IPS-11a (cell line): ENCODE measurements at regions not wholly inside any gene's neighbourhood (a gene's known extent, or its start where the extent isn't known, plus 50 kb on each side); places are given as distances from the start of the nearest gene placed in this dataset.

Experiments
- H3K4me3 ChIP-seq: one replicate; pipeline ENCODE4 v1.5.1; 2013; ENCODE audit warnings: low read depth, low read length, control low read depth

- H3K4me3 ChIP-seq = no peak overlapping the region
Observed at GRCh38 chr6:125489579-125490285, 188.0 kb upstream of the HDDC2 start.

GRCh38 chr6:125491860-125492618 lies 190.3 kb upstream of the HDDC2 start:
- no peak overlapping the region for H3K4me3 ChIP-seq

DNA sequence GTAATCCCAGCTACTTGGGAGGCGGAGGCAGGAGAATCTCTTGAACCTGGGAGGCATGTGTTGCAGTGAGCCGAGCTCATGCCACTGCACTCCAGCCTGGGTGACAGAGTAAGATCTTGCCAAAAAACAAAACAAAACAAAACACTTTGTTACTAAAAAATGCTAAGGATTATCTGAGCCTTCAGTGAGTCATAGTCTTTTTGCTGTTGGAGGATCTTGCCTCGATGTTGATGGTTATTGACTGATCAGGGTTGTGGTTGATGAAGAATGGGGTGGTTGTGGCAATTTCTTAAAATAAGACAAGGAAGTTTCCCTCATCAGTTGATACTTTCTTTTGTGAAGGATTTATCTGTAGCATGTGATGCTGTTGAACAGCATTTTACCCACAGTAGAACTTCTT lies 196.8 kb upstream of the HDDC2 start:
- H3K4me3 ChIP-seq = no peak overlapping the region

- H3K4me3 ChIP-seq = no peak overlapping the region
Observed at GRCh38 chr6:125499535-125499934, 197.8 kb upstream of the HDDC2 start.

DNA sequence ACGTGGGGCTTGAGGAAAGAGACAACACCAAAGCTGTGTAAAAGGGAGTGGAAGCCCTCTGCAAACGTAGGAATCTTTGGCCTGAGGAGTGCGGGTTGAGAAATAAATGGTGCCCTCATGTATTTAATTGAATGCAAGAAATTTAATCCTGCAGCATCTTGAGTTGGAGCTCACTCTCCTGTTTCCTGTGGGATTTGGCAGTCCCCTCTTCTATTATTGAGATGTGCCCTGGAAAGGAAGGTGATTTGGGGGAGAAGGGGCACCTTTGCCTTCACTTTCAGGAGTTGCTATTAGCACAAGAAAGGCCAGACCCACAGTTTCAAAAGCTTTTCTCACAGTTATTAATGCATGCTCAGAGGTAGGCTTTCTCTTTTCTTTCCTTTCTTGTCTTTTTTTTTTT lies 201.4 kb upstream of the HDDC2 start:
- no peak overlapping the region for H3K4me3 ChIP-seq

GRCh38 chr6:125507987-125508655 lies 206.4 kb upstream of the HDDC2 start:
- H3K4me3 ChIP-seq = no peak overlapping the region

- no peak overlapping the region for H3K4me3 ChIP-seq
Observed at GRCh38 chr6:125508793-125509192, 207.0 kb upstream of the HDDC2 start.

DNA sequence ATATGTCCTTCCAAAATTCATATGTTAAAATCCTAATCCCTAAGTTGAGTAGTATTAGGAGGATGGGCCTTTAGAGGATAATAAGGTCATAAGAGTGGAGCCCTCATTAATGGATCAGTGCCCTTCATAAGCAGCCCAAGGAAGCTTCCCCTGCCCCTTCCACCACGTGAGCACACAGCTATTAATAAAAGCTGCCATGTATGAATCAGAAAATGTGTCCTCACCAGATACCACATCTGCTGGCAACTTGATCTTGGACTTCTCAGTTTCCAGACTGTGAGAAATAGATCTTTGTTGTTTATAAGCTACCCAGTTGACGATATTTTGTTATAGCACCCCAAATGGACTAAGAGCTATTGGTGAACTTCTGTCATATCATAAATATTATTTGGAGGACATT lies 207.7 kb upstream of the HDDC2 start:
- no peak overlapping the region for H3K4me3 ChIP-seq

GRCh38 chr6:125510405-125510804 lies 208.6 kb upstream of the HDDC2 start:
- H3K4me3 ChIP-seq = no peak overlapping the region

DNA sequence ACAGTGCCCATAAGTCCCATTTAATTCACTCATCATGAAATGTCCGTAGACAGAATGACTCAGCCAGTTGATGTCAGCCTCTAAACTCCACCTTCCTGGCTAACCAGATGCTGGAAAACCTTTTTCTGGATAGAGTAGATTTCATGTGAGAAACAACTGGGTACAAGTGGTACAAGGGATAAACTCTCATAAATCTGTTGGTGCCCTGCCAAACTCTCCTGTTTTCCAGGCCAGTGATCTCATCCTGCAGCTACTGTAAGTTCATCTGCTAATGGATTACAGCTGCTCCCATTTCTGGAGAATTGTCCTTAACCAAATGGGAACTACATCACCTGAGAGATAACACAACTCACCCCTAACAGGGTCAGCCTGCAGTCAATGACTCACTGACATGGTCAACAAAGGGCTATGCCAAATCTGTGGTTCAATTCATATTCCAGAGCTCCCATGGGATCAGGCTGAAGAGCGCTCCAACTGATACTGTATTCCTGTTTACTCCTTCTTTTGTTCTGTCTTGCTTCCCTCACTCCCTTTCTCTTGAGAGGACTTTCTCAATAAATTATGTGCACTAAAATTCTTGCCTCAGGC lies 210.1 kb upstream of the HDDC2 start:
- H3K4me3 ChIP-seq = no peak overlapping the region

GRCh38 chr6:125512621-125513020 lies 210.9 kb upstream of the HDDC2 start:
- no peak overlapping the region for H3K4me3 ChIP-seq

DNA sequence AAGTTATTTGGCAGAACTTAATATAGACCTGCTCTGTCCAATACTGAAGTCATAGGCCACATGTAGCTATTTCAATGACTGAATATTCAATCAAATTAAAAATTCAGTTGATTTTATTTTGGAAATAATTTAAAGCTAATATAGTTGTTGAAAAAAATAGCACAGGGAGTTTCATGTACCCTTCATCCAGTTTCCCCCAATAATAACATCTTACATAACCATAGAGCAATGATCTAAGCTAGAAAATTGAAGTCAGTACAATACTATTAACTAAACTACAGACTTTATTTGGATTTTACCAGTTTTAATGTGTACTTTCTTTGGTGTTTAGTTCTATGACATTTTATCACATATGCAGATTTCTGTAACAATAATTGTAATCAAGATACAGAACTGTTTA lies 212.2 kb upstream of the HDDC2 start:
- H3K4me3 ChIP-seq = no peak overlapping the region

- no peak overlapping the region for H3K4me3 ChIP-seq
Observed at GRCh38 chr6:125516644-125517043, 214.9 kb upstream of the HDDC2 start.

- no peak overlapping the region for H3K4me3 ChIP-seq
Observed at GRCh38 chr6:125519367-125519766, 217.6 kb upstream of the HDDC2 start.

- no peak overlapping the region for H3K4me3 ChIP-seq
Observed at GRCh38 chr6:125524356-125524755, 222.6 kb upstream of the HDDC2 start.

- no peak overlapping the region for H3K4me3 ChIP-seq
Observed at GRCh38 chr6:125526007-125526720, 223.3 kb upstream of the HEY2 start.

DNA sequence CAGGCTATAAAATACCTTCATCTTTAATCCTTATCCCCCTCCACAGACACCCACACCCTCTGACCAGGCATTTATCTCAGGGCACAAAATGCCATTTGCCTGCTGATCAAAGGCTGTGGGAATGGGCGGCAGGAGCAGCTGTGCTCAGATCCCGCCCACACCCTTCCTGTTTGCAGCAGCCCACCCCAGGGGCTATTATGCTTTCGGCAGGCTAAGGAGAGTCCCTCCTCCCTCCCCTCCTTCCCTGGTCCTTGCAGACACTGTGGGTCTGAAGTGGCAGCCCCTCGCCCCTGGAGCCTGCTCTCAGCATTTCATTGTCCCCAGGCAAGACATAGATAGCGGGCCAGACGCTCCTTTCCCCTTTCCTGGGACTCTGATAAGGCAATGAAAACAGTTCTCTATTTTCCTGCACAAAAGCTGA lies 220.8 kb upstream of the HEY2 start:
- H3K4me3 ChIP-seq = no peak overlapping the region

GRCh38 chr6:125529061-125529460 lies 220.4 kb upstream of the HEY2 start:
- no peak overlapping the region for H3K4me3 ChIP-seq

GRCh38 chr6:125533710-125534397 lies 215.6 kb upstream of the HEY2 start:
- no peak overlapping the region for H3K4me3 ChIP-seq
